Endothelial cell of umbilical vein (primary cell): ENCODE measurements at regions not wholly inside any gene's neighbourhood (a gene's known extent, or its start where the extent isn't known, plus 50 kb on each side); places are given as distances from the start of the nearest gene placed in this dataset.

Experiments
- BruUV-seq: library from RNA; stranded (reverse); fragments of 400-500 nt; replicated peaks from 2 replicates; lab custom pipeline; 2021; lab: Mats Ljungman, UMichigan
- CTCF ChIA-PET: fragments of 300-600, 350-600 bp; sonication (Branson Sonifier 250); formaldehyde crosslinking; loops from one replicate; lab custom pipeline; 2021; ENCODE audit warnings: antibody characterized with exemption, inconsistent platforms; lab: Charles Lee
- POLR2A ChIA-PET: fragments of 300-600, 350-600 bp; sonication (Branson Sonifier 250); formaldehyde crosslinking; loops from one replicate; lab custom pipeline; 2021; ENCODE audit warnings: antibody characterized with exemption, inconsistent platforms; lab: Charles Lee
- DNase-seq: peaks from one replicate; pipeline ENCODE4 v3.0.0-alpha.2; 2011; ENCODE audit warnings: low read depth, low spot score
- FAIRE-seq: peaks from 2 replicates; lab custom pipeline; 2011; peaks lifted over from hg19 to GRCh38; lab: Jason Lieb, UNC
- H2AFZ ChIP-seq: 2 replicates; pipeline ENCODE4 v1.6.0; 2012; ENCODE audit warnings: low read depth, low read length, control low read depth, inconsistent platforms
- H3K27ac ChIP-seq: 2 replicates; pipeline ENCODE4 v1.5.1; 2011; ENCODE audit warnings: low read depth, mild to moderate bottlenecking, control low read depth, low read length, moderate library complexity; ENCODE audit not compliant: insufficient read depth
- H3K27me3 ChIP-seq, 2 experiments: 2 replicates each; pipeline versions ENCODE4 v1.6.0 to v1.6.1; 2011; ENCODE audit warnings: low read length in 2 of 2, mixed read lengths in 1 of 2; ENCODE audit not compliant: control insufficient read depth in 2 of 2, insufficient read depth in 2 of 2
- H3K36me3 ChIP-seq, 2 experiments: 2 replicates in 1 of 2; 3 replicates in 1 of 2; pipeline ENCODE4 v1.5.1; 2011; ENCODE audit warnings: low read length in 2 of 2, mild to moderate bottlenecking in 1 of 2, moderate library complexity in 1 of 2; ENCODE audit not compliant: control insufficient read depth in 2 of 2, insufficient read depth in 2 of 2; ENCODE audit errors: extremely low read depth in 1 of 2
- H3K4me1 ChIP-seq: 3 replicates; pipeline ENCODE4 v1.5.1; 2011; ENCODE audit warnings: mild to moderate bottlenecking, low read length; ENCODE audit not compliant: control insufficient read depth, insufficient read depth; ENCODE audit errors: extremely low read depth
- H3K4me2 ChIP-seq: 2 replicates; pipeline ENCODE4 v1.6.1; 2011; ENCODE audit warnings: low read length, control low read depth, mixed read lengths; ENCODE audit not compliant: insufficient read depth
- H3K4me3 ChIP-seq, 3 experiments: fragments of 200-600 bp in 1 of 3; sonication (generic), shearing (Covaris generic) in 1 of 3; replicated peaks in 1 of 3; 2 replicates each; pipeline ENCODE4 v1.5.1; 2011 to 2016; ENCODE audit warnings: control low read depth in 3 of 3, low read length in 3 of 3, mild to moderate bottlenecking in 2 of 3, inconsistent platforms in 1 of 3, low read depth in 1 of 3, moderate library complexity in 1 of 3; ENCODE audit not compliant: insufficient read depth in 1 of 3
- H3K79me2 ChIP-seq: 2 replicates; pipeline ENCODE4 v1.6.0; 2012; ENCODE audit warnings: low read length, inconsistent platforms; ENCODE audit not compliant: control insufficient read depth, insufficient read depth
- H3K9ac ChIP-seq: replicated peaks from 2 replicates; pipeline ENCODE3; 2011; ENCODE audit warnings: low read length, control low read depth; ENCODE audit not compliant: insufficient read depth; ENCODE audit errors: extremely low read depth
- H3K9me1 ChIP-seq: replicated peaks from 3 replicates; pipeline ENCODE4 v1.6.0; 2011; ENCODE audit warnings: mild to moderate bottlenecking, low read length; ENCODE audit not compliant: control insufficient read depth, insufficient read depth; ENCODE audit errors: extremely low read depth
- H3K9me3 ChIP-seq: replicated peaks from 2 replicates; pipeline ENCODE4 v1.5.1; 2012; ENCODE audit warnings: low read length, inconsistent platforms; ENCODE audit not compliant: control insufficient read depth, insufficient read depth
- H4K20me1 ChIP-seq: replicated peaks from 2 replicates; pipeline ENCODE3; 2011; ENCODE audit warnings: mild to moderate bottlenecking, low read length; ENCODE audit not compliant: control insufficient read depth, insufficient read depth; ENCODE audit errors: extremely low read depth
- EZH2 ChIP-seq: IDR thresholded peaks from 2 replicates; pipeline ENCODE4 v1.6.1; 2012; ENCODE audit warnings: borderline replicate concordance, low read depth, mild to moderate bottlenecking, moderate library complexity, low read length, inconsistent platforms; ENCODE audit not compliant: severe bottlenecking
- FOS ChIP-seq: IDR thresholded peaks from 2 replicates; pipeline ENCODE4 v1.6.1; 2011; ENCODE audit warnings: mild to moderate bottlenecking, low read length, moderate library complexity, borderline replicate concordance; ENCODE audit not compliant: insufficient read depth
- GATA2 ChIP-seq: IDR thresholded peaks from 2 replicates; pipeline ENCODE4 v1.7.0; 2011; ENCODE audit warnings: low read depth, mild to moderate bottlenecking, moderate library complexity, mixed read lengths, low read length; ENCODE audit not compliant: insufficient read length, insufficient read depth
- JUN ChIP-seq: IDR thresholded peaks from 2 replicates; pipeline ENCODE4 v1.6.1; 2011; ENCODE audit warnings: borderline replicate concordance, low read depth; ENCODE audit not compliant: insufficient read length, insufficient read depth
- MAX ChIP-seq: IDR thresholded peaks from 2 replicates; pipeline ENCODE4 v1.6.1; 2011; ENCODE audit not compliant: insufficient read depth, insufficient read length
- MYC ChIP-seq: IDR thresholded peaks from one replicate; pipeline ENCODE4 v1.6.1; 2011; ENCODE audit warnings: mild to moderate bottlenecking, low read depth, low read length
- POLR2A ChIP-seq: IDR thresholded peaks from 2 replicates; pipeline ENCODE4 v1.6.1; 2012; ENCODE audit warnings: low read depth, mild to moderate bottlenecking, control low read depth, low read length
- POLR2AphosphoS5 ChIP-seq: IDR thresholded peaks from 2 replicates; pipeline ENCODE4 v1.6.1; 2012; ENCODE audit warnings: low read depth, mild to moderate bottlenecking, control low read depth, low read length, moderate library complexity; ENCODE audit not compliant: insufficient read depth
- dilution Hi-C: fragments of 300-500 bp; cut with MboI; formaldehyde crosslinking; loops from one replicate; pipeline ENCODE4 v1.15.0; 2019; ENCODE audit warnings: low sequenced_read_pairs; ENCODE audit not compliant: extremely low pct_ligation_motif_present
- intact Hi-C: fragments of 100-400 bp; cut with micrococcal nuclease; formaldehyde crosslinking; loops from one replicate; pipeline ENCODE4 v1.10.0; 2022
- TF ChIP-seq, protein P1 (sequence below), 2 donors: IDR thresholded peaks; 1 replicate in 1 of 2; 2 replicates in 1 of 2; pipeline ENCODE4 v1.5.1; 2011; ENCODE audit warnings: low read length in 2 of 2, mild to moderate bottlenecking in 2 of 2, moderate library complexity in 2 of 2, control low read depth in 1 of 2, inconsistent platforms in 1 of 2, low read depth in 1 of 2; ENCODE audit not compliant: insufficient read depth in 1 of 2; ENCODE audit errors: extremely low read depth in 1 of 2

DNA sequence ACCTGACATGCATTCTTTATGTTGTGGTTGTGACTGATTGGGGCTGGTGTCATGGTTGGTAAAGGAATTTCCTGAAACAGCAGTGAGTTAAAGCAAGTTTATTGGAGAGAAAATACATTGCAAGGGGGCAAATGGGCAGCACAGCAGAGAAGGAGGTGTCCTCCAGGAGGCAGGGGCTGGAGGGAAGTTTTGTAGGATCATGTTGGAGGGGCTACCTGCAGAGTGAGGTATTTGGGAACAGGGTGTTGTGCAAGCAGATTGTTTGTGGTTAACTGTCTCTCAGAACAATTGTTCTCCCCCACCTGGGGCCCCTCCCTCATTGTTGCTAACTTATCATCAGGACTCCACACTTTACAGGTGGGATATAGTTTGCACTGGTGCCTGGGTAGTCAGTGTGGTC lies 196.0 kb downstream of the NSUN3 start:
- dilution Hi-C loops (no loop called here), intact Hi-C loops (loop anchor here (10.0 kb wide), 1 partner anchor 254 kb away; no protein-coding TSS in a partner anchor)
- no peaks in the 10 kb centered on the region for H3K36me3 ChIP-seq
- H3K4me3 ChIP-seq, result no peak overlapping the region
- H3K27me3 ChIP-seq, result no peaks in the 10 kb centered on the region
- BruUV-seq, result no TSS peak
- no peak overlapping the region for H3K9ac ChIP-seq
- no peak for DNase-seq
- no peaks in the 10 kb centered on the region for H3K4me1 ChIP-seq
- no peaks in the 10 kb centered on the region for H3K9me1 ChIP-seq
- H3K9me3 ChIP-seq, result no peaks in the 10 kb centered on the region
- no peak overlapping the region for H3K27ac ChIP-seq
- no peaks in the 10 kb centered on the region for H3K79me2 ChIP-seq
- no peak overlapping the region for H2AFZ ChIP-seq
- ChIA-PET POLR2A (no interaction called here), CTCF (interaction anchor here (1.3 kb wide), 1 partner anchor 10 kb away, joined by 6 read pairs; no protein-coding TSS in a partner anchor)
- no peaks in the 10 kb centered on the region for H4K20me1 ChIP-seq
- TF ChIP-seq FOS (no peak), MYC (no peak), MAX (no peak), POLR2A (no peak), GATA2 (no peak), POLR2AphosphoS5 (no peak), EZH2 (no peak), JUN (no peak)
- TF ChIP-seq, protein P1, sequence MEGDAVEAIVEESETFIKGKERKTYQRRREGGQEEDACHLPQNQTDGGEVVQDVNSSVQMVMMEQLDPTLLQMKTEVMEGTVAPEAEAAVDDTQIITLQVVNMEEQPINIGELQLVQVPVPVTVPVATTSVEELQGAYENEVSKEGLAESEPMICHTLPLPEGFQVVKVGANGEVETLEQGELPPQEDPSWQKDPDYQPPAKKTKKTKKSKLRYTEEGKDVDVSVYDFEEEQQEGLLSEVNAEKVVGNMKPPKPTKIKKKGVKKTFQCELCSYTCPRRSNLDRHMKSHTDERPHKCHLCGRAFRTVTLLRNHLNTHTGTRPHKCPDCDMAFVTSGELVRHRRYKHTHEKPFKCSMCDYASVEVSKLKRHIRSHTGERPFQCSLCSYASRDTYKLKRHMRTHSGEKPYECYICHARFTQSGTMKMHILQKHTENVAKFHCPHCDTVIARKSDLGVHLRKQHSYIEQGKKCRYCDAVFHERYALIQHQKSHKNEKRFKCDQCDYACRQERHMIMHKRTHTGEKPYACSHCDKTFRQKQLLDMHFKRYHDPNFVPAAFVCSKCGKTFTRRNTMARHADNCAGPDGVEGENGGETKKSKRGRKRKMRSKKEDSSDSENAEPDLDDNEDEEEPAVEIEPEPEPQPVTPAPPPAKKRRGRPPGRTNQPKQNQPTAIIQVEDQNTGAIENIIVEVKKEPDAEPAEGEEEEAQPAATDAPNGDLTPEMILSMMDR (IDR thresholded peaks at IDR 0.05; ENCODE audit: extremely low read depth in 1 of 2, insufficient read depth in 1 of 2, low read depth in 1 of 2, low read length in 2 of 2), result no peak
- FAIRE-seq, result no peak
- no peak overlapping the region for H3K4me2 ChIP-seq
